Astrocyte of the cerebellum (primary cell): ENCODE measurements at regions not wholly inside any gene's neighbourhood (a gene's known extent, or its start where the extent isn't known, plus 50 kb on each side); places are given as distances from the start of the nearest gene placed in this dataset.

ENCODE experiments used
- DNase-seq: peaks from one replicate; pipeline ENCODE4 v3.0.0-alpha.2; 2011; ENCODE audit warnings: low read depth
- H3K4me3 ChIP-seq: 2 replicates; pipeline ENCODE4 v1.5.1; 2011; ENCODE audit warnings: mild to moderate bottlenecking, low read depth, low read length, moderate library complexity
- CTCF ChIP-seq: IDR thresholded peaks from 2 replicates; pipeline ENCODE4 v1.5.1; 2012; ENCODE audit warnings: low read length, low read depth, moderate library complexity, mild to moderate bottlenecking; ENCODE audit errors: missing control alignments
- in situ Hi-C: cut with HindIII; loops from 2 replicates; pipeline ENCODE4 v1.10.0; 2017; ENCODE audit warnings: low sequenced_read_pairs

GRCh38 chr18:40821596-40822243 lies 1133.3 kb upstream of the PIK3C3 start:
- DNase-seq: no peak
- in situ Hi-C loops: no loop called here
- no peak overlapping the region for H3K4me3 ChIP-seq
- TF ChIP-seq CTCF: no peak

- TF ChIP-seq CTCF: no peak
- in situ Hi-C loops: no loop called here
- H3K4me3 ChIP-seq: no peak overlapping the region
- DNase-seq: no peak
Measured at GRCh38 chr18:40812981-40813515, 1142.0 kb upstream of the PIK3C3 start.

GRCh38 chr18:40810372-40810771 lies 1144.7 kb upstream of the PIK3C3 start:
- no peak for DNase-seq
- no peak overlapping the region for H3K4me3 ChIP-seq
- in situ Hi-C loops: no loop called here
- no peak for TF ChIP-seq CTCF

- no peak for TF ChIP-seq CTCF
- DNase-seq: no peak
- in situ Hi-C loops: no loop called here
- H3K4me3 ChIP-seq: no peak overlapping the region
Measured at GRCh38 chr18:40789286-40789685, 1165.7 kb upstream of the PIK3C3 start.

- no peak overlapping the region for H3K4me3 ChIP-seq
- no peak for DNase-seq
- in situ Hi-C loops: no loop called here
- no peak for TF ChIP-seq CTCF
Measured at GRCh38 chr18:40782453-40783130, 1172.4 kb upstream of the PIK3C3 start.

GRCh38 chr18:40769786-40770185 lies 1185.2 kb upstream of the PIK3C3 start:
- no peak for DNase-seq
- in situ Hi-C loops: no loop called here
- TF ChIP-seq CTCF: no peak
- H3K4me3 ChIP-seq: no peak overlapping the region
